ENCODE measurements at regions not wholly inside any gene's neighbourhood (a gene's known extent, or its start where the extent isn't known, plus 50 kb on each side); places are given as distances from the start of the nearest gene placed in this dataset.

GRCh38 chr13:105255472-105255871 lies 1280.0 kb downstream of the EFNB2 start:
- ATAC-seq (no peak), DNase-seq (ENCODE audit: low spot score) (no peak)
- Histone ChIP-seq H3K4me2 (no peak overlapping the region), H3K4me3 (no peak overlapping the region), H3K4me1 (ENCODE audit: insufficient read depth) (no peaks in the 10 kb centered on the region), H2AFZ (no peak overlapping the region), H3K79me2 (replicated peaks; ENCODE audit: insufficient read depth) (no peaks in the 10 kb centered on the region), H4K20me1 (replicated peaks; ENCODE audit: insufficient read depth) (no peaks in the 10 kb centered on the region), H3K36me3 (ENCODE audit: insufficient read depth) (no peaks in the 10 kb centered on the region), H3F3A (replicated peaks; ENCODE audit: low read depth) (no peaks in the 10 kb centered on the region), H3K27me3 (ENCODE audit: insufficient read depth) (no peaks in the 10 kb centered on the region), H3K27ac (ENCODE audit: low read depth) (no peak overlapping the region), H3K9me2 (ENCODE audit: insufficient read depth) (no peaks in the 10 kb centered on the region)
- no peak overlapping the region for H3K27ac Mint-ChIP-seq
- H3K27me3 Mint-ChIP-seq (ENCODE audit: insufficient read depth, low read depth, poor library complexity), result no peaks in the 10 kb centered on the region
- H3K4me1 Mint-ChIP-seq, result no peaks in the 10 kb centered on the region
- no peak for TF ChIP-seq ZNF114 (CRISPR knock-in tag; IDR thresholded peaks at IDR 0.05)
- TF ChIP-seq ZNF462 (CRISPR knock-in tag; IDR thresholded peaks at IDR 0.05), result no peak
- TF ChIP-seq NANOG (IDR thresholded peaks at IDR 0.05; ENCODE audit: borderline replicate concordance), result no peak
- no peak for TF ChIP-seq REST (IDR thresholded peaks at IDR 0.05; ENCODE audit: unreplicated experiment)
- no peak for TF ChIP-seq POLR2AphosphoS5 (IDR thresholded peaks at IDR 0.05; ENCODE audit: low read depth)
- TF ChIP-seq JUNB (IDR thresholded peaks at IDR 0.05; ENCODE audit: unreplicated experiment), result no peak
- no peak for TF ChIP-seq EZH2phosphoT487 (IDR thresholded peaks at IDR 0.05; ENCODE audit: unreplicated experiment)
- no peak for TF ChIP-seq ETS1 (IDR thresholded peaks at IDR 0.05)
- TF ChIP-seq CREB1 (CRISPR knock-in tag; IDR thresholded peaks at IDR 0.05; ENCODE audit: low read depth), result no peak
- H3K36me3 Mint-ChIP-seq (ENCODE audit: low read depth), result no peaks in the 10 kb centered on the region
- no peak overlapping the region for H3K4me3 Mint-ChIP-seq
- H3K9me3 Mint-ChIP-seq, result no peaks in the 10 kb centered on the region

Measured in GM23338 (cell line).